ENCODE measurements at regions not wholly inside any gene's neighbourhood (a gene's known extent, or its start where the extent isn't known, plus 50 kb on each side); places are given as distances from the start of the nearest gene placed in this dataset.

DNA sequence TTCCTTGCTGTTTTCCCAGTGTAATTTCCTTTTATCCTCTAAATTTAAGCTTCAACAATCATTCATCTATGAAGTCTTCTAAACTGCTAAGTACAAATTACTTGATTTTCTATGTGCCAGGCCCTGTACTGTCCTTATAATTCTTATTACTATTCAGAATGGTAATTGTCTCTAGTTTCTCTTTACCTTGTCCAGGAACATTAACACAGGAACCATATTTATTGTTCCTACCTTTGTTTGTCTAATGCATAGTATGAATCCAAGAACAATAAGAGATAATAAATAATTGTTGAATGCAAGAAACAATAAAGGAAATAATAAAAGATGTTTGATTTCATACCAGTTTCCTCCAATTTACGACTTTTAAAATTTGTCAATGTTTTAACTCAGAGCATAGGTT is 1083.2 kb downstream of the ROBO2 start:
- TF ChIP-seq, protein P1, sequence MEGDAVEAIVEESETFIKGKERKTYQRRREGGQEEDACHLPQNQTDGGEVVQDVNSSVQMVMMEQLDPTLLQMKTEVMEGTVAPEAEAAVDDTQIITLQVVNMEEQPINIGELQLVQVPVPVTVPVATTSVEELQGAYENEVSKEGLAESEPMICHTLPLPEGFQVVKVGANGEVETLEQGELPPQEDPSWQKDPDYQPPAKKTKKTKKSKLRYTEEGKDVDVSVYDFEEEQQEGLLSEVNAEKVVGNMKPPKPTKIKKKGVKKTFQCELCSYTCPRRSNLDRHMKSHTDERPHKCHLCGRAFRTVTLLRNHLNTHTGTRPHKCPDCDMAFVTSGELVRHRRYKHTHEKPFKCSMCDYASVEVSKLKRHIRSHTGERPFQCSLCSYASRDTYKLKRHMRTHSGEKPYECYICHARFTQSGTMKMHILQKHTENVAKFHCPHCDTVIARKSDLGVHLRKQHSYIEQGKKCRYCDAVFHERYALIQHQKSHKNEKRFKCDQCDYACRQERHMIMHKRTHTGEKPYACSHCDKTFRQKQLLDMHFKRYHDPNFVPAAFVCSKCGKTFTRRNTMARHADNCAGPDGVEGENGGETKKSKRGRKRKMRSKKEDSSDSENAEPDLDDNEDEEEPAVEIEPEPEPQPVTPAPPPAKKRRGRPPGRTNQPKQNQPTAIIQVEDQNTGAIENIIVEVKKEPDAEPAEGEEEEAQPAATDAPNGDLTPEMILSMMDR (IDR thresholded peaks at IDR 0.05), result no peak
- TF ChIP-seq POLR2A (IDR thresholded peaks at IDR 0.05), result no peak
